GM12873 (cell line): ENCODE measurements at regions not wholly inside any gene's neighbourhood (a gene's known extent, or its start where the extent isn't known, plus 50 kb on each side); places are given as distances from the start of the nearest gene placed in this dataset.

Source experiments
- TF ChIP-seq, protein P1 (sequence below): IDR thresholded peaks from 2 replicates; pipeline ENCODE4 v1.5.1; 2012; ENCODE audit warnings: low read depth, mild to moderate bottlenecking, moderate library complexity, low read length, control low read depth; ENCODE audit not compliant: insufficient read depth; ENCODE audit errors: missing control alignments

DNA sequence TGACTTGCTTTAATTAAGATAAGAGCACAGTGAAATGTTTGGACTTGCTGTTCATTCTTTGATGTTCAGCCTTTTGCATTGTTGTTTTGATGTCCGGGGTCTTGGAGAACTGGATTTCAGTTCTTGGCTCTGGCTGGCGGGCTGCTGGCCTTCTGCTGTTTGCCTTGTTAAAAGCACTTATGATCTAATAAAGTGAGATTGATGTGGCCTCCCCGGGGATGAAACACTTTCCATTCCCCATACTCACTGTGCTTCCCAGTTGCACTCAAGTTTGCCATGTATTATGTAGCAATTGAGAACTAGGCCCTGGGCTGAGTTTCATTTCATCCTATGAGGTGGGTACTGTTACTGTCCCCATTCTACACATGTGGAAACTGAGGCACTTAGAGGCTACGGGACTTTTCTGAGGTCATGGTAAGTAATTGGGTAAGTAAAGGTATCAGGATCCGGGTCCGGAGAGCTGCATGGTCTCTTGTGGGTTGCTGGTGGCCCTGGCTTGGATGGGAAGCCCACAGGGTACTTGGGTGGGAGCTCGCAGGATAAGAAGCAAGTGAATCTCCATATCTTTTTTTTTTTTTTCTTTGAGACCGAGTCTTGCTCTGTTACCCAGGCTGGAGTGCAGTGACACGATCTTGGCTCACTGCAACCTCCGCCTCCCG is 127.7 kb upstream of the ZBTB40 start:
- TF ChIP-seq, protein P1, sequence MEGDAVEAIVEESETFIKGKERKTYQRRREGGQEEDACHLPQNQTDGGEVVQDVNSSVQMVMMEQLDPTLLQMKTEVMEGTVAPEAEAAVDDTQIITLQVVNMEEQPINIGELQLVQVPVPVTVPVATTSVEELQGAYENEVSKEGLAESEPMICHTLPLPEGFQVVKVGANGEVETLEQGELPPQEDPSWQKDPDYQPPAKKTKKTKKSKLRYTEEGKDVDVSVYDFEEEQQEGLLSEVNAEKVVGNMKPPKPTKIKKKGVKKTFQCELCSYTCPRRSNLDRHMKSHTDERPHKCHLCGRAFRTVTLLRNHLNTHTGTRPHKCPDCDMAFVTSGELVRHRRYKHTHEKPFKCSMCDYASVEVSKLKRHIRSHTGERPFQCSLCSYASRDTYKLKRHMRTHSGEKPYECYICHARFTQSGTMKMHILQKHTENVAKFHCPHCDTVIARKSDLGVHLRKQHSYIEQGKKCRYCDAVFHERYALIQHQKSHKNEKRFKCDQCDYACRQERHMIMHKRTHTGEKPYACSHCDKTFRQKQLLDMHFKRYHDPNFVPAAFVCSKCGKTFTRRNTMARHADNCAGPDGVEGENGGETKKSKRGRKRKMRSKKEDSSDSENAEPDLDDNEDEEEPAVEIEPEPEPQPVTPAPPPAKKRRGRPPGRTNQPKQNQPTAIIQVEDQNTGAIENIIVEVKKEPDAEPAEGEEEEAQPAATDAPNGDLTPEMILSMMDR: no peak

DNA sequence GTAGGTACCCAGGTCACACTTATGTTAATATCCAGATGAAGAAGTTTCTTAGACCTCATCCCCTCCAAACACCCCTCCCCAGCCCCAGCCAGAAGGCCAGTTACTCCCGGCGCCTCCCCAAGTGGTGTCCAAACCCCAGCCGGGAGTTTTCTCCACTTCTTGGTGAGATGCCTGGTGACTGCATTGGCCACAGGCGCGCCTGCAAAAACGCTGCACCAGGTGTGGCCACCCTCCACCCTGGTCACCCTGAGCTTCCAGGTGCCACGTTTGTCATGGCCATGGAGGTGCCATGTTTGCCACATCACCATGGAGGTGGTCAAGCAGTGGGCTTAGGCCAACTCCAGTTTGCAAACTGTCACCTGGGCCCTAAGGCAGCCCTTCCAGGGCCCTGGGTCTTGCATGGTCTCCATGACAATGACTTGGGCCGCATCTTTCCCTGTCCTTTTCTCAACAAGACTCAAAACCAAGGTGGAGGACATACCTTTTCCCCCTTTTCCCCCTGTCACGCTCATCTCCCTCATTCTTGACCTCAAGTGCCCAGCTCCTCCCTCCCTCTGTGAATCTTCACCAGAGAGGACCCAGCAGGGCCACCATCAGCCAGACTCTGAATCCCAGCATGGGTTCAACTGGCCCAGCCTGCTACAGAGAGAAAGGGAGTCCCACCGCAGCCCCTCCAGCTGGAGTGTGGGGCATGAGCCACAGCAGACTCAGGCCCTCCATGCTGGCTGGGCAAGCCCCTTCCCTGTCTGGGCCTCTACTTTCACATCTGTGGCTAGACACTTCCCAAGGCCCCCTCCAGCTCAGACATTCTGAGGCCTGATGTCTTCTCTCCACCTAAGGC is 125.9 kb upstream of the ZBTB40 start:
- TF ChIP-seq, protein P1: no peak

DNA sequence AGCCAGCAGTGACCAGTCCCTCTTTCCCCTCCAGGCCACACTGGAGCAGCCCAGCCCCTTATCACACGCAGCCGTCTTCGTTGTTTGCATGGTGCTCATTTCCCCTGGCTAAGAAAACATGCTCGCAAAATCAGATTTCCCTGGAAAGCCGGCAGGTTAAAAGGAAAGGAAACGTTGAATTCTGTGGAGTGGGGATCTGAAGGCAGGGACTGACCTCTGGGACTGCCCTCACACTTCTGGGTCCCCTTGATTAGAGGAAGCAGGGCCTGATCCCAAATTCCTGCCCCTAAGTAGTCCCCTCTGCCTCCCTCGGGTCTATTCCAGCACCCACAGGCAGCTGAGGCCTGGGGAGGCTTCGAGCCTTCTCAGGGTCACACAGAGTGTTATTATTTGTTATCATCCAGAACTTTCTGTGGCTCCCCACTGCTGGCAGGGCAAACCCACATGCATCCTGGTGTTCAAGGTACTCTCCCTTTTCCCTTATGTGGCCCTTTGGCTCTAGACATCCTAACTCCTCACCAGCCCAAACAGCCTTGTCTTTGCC is 125.2 kb upstream of the ZBTB40 start:
- TF ChIP-seq, protein P1: no peak

DNA sequence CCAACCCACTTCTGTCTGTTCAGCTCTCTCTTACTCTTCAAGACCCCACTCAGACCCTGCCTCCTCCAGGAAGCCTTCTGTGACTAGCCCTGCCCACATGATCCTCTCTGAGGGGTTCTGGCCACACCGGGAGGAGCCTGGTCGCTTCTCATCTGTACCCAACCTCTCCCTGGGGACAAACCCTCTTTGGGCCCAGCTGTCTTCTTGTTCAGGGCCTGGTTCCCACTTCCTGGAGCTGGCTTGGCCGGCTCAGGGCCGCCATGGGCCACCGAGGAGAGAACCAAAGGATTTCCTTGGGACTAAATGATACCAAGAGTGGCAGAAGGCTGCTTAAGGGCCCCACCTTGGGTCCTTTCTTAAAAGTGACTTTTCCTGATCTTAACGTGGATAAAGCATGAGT is 124.7 kb upstream of the ZBTB40 start:
- TF ChIP-seq, protein P1: no peak

DNA sequence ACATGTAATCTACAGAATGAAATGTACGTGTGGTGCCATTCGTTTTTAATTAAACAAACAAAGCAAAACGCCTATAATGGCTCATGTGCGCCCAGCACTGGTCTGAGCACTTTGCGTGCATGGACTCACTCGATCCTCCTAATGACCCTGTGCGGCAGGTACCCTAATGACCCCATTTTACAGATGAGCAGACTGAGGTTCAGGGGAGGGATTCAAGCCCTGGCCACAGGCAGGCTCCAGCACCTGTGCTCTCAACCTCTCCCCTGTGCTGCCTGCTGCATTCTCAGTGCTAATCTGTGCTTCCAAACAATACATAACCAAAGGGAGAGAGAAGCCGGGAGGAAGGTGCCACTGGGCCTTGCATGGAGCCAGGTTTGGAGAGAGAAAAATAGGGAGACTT is 124.2 kb upstream of the ZBTB40 start:
- TF ChIP-seq, protein P1: no peak

DNA sequence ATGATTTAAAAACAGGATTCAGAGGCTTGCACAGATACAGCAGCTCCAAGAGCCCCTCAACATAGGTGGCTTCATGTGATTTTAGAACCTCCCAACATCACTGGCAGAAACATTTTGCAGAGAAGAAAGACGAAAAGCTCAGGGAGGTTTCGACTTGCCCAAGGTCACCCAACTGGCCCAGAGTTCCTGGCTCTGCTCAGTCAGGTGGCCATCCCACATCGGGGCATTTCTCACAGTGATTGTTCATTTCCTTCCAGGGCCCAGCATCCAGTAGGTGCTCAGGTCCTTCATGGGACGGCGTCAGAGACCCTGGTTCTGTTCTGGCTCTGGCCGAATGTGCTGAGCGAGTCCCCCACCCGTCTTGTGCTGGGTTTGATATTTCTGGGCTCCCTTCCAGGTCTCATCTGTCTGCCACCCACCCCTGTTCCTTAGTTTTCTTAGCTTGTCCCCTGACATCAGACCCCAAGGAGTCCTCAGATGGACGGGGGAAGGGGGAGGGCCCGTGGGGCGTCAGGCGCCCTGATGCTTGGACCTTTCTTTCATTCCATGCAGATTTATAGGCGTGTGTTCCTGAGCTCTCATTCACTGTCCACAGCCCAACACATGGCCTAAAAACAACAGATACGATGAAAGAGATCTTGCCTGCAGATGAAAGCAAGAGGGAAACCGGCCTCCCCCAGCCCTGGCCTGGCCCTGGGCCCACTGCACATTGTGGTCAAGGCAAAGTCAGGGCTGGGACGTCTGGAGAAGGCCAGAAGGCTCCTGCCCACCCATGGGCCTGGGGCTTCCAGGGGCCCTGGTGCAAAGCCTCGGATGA is 123.1 kb upstream of the ZBTB40 start:
- TF ChIP-seq, protein P1: no peak

DNA sequence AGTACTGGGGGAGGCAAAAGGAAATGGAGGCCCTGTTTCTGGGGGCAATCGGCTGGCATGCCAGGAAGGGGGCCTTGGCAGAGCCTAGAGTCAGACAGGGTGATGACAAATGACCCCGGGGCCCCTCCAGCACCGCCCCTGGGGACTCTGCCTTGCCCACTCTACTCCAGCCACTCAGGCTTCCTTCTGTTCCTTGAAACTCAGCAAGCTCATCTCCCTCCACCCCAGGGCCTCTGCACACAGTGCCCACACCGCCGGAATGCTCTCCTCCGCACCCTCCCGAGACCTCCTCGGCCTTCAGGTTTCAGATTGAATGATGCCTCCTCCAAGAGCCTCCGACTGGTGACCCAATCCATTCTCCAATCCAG is 122.5 kb upstream of the ZBTB40 start:
- TF ChIP-seq, protein P1: no peak
